ENCODE measurements at regions not wholly inside any gene's neighbourhood (a gene's known extent, or its start where the extent isn't known, plus 50 kb on each side); places are given as distances from the start of the nearest gene placed in this dataset.

- DNase-seq: no peak
Observed at GRCh38 chr20:62527781-62528180, 52.0 kb upstream of the GATA5 start.

GRCh38 chr20:62528983-62529891 lies 53.4 kb upstream of the GATA5 start:
- DNase-seq: no peak

GRCh38 chr20:62529896-62530642 lies 54.3 kb upstream of the GATA5 start:
- no peak for DNase-seq

GRCh38 chr20:62530643-62531032 lies 54.8 kb upstream of the GATA5 start:
- DNase-seq: no peak

GRCh38 chr20:62531046-62531838 lies 55.4 kb upstream of the GATA5 start:
- DNase-seq: no peak

GRCh38 chr20:62532921-62533320 lies 57.1 kb upstream of the GATA5 start:
- no peak for DNase-seq

GRCh38 chr20:62533591-62534495 lies 58.0 kb upstream of the GATA5 start:
- no peak for DNase-seq

GRCh38 chr20:62534526-62535221 lies 58.9 kb upstream of the GATA5 start:
- no peak for DNase-seq

- DNase-seq: no peak
Observed at GRCh38 chr20:62535282-62535811, 59.6 kb upstream of the GATA5 start.

GRCh38 chr20:62535964-62536363 lies 60.2 kb upstream of the GATA5 start:
- no peak for DNase-seq

GRCh38 chr20:62536871-62537401 lies 61.1 kb upstream of the GATA5 start:
- no peak for DNase-seq

- DNase-seq: no peak
Observed at GRCh38 chr20:62537649-62538292, 62.0 kb upstream of the GATA5 start.

- no peak for DNase-seq
Observed at GRCh38 chr20:62539198-62540045, 63.6 kb upstream of the GATA5 start.

- no peak for DNase-seq
Observed at GRCh38 chr20:62540504-62540903, 64.7 kb upstream of the GATA5 start.

GRCh38 chr20:62542862-62543261 lies 67.1 kb upstream of the GATA5 start:
- no peak for DNase-seq

GRCh38 chr20:62543470-62544302 lies 67.9 kb upstream of the GATA5 start:
- DNase-seq: no peak

GRCh38 chr20:62544505-62545055 lies 68.8 kb upstream of the GATA5 start:
- no peak for DNase-seq

- no peak for DNase-seq
Observed at GRCh38 chr20:62545271-62545670, 69.5 kb upstream of the GATA5 start.

Measured in inflammatory macrophage treated with lipopolysaccharide for 4 hours (primary cell).